Retinal pigment epithelial cell (primary cell): ENCODE measurements at regions not wholly inside any gene's neighbourhood (a gene's known extent, or its start where the extent isn't known, plus 50 kb on each side); places are given as distances from the start of the nearest gene placed in this dataset.
"Not testable (repeated sequence)": the region's sequence is repeated elsewhere in the genome, so short reads cannot be mapped to it uniquely, and the experiment has no call there.

Experiments used
- DNase-seq: peaks from one replicate; pipeline ENCODE4 v3.0.0-alpha.2; 2010; ENCODE audit warnings: low read depth
- H3K4me3 ChIP-seq: 2 replicates; pipeline ENCODE4 v1.5.1; 2011; ENCODE audit warnings: mild to moderate bottlenecking, low read length, control low read depth, moderate library complexity
- TF ChIP-seq, protein P1 (sequence below): conservative IDR thresholded peaks from 2 replicates; pipeline ENCODE4 v1.5.1; 2011; ENCODE audit warnings: low read depth, low read length, control low read depth, inconsistent platforms

DNA sequence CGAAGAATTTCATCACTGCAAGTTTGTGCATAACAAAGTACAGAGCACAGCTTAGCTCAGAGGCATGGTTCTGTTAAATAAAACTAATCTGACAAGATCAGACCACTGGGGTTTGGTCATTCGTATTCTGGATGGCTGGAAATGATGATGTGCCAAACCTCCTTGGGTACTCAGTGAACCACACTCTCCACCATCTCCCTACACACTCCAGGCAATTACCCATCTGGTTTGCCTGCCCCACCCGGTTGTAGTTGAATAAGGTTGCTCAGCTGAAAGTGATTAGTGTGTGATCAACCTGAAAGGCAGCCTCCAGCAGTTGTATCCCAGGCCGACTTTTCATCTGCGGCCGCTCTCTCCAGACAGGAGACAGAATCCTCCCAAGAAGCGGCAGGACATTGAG lies 371.4 kb downstream of the TLE1 start:
- peak; percentile 84 for DNase-seq
- H3K4me3 ChIP-seq = no peak overlapping the region
- TF ChIP-seq, protein P1, sequence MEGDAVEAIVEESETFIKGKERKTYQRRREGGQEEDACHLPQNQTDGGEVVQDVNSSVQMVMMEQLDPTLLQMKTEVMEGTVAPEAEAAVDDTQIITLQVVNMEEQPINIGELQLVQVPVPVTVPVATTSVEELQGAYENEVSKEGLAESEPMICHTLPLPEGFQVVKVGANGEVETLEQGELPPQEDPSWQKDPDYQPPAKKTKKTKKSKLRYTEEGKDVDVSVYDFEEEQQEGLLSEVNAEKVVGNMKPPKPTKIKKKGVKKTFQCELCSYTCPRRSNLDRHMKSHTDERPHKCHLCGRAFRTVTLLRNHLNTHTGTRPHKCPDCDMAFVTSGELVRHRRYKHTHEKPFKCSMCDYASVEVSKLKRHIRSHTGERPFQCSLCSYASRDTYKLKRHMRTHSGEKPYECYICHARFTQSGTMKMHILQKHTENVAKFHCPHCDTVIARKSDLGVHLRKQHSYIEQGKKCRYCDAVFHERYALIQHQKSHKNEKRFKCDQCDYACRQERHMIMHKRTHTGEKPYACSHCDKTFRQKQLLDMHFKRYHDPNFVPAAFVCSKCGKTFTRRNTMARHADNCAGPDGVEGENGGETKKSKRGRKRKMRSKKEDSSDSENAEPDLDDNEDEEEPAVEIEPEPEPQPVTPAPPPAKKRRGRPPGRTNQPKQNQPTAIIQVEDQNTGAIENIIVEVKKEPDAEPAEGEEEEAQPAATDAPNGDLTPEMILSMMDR = no peak

DNA sequence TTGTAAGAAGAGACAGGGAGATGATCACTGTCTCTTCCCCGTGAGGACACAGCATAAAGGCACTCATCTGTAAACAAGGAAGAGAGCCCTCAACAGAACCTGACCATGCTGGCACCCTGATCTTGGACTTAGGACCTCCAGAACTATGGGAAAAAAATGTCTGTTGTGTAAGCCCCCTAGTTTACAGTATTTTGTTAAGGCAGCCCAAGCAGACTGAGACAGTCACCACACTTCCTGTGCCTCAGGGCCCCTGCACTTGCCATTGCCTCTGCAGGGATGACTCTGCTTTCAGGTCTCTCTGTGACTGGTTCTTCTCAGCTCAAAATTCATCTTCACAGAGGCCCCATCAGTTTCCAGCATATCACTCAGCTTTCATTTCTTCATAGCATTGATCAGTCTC lies 372.1 kb downstream of the TLE1 start:
- H3K4me3 ChIP-seq = no peak overlapping the region
- DNase-seq = no peak
- TF ChIP-seq, protein P1 = no peak

DNA sequence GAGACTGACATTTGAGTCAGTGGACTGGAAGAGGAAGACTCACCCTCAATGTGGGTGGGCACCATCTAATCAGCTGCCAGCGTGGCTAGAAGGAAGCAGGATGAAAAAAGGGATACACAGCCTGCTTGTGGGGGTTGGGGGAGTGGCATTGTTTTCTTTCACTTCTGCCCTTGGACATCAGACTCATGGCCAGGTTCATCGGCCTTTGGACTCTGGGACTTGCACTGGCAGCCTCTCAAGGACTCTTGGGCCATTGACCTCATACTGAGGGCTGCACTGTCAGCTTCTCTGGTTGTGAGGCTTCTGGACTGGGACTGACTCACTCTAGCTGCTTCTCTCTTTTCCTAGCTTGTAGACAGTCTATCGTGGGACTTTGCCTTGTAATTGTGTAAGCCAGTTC lies 374.9 kb downstream of the TLE1 start:
- DNase-seq = no peak
- no peak overlapping the region for H3K4me3 ChIP-seq
- TF ChIP-seq, protein P1 = no peak

DNA sequence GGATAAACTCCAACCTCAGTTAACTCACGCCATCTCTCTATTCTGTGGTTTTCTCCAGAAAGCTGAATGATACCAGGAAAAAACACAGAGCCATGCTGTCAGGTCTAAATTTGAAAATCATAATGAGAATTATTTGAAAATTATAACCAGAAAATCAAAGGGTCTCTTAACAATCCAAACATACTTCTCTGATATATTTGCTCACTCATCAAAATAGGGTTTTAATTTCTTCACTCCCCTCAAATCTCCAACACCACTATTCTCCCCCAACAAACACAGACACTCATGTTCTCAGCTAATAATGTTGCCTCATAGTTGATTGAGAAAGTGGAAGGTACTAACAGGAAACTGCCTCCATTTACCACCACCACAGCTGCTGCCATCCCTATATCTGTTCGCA lies 375.5 kb downstream of the TLE1 start:
- DNase-seq = no peak
- H3K4me3 ChIP-seq = no peak overlapping the region
- TF ChIP-seq, protein P1 = no peak

DNA sequence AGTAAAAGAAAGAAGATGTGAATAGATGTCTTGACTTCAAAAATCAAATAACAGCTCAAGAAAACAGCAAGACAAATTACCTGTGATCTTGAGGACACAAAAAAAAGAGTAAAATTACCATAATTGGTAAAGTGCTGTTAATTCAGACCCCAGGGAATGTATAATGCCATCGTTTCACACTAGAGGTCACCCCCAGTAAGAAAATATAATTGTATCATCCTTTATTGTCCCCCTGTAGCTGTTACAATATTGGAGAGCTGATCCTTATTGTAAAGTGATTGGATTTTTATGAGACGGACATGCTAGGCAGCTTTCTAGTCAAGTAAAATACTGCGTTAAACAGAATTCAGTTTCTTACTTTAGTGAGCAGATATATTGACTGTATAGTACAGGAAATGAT lies 377.0 kb downstream of the TLE1 start:
- H3K4me3 ChIP-seq = no peak overlapping the region
- TF ChIP-seq, protein P1 = no peak
- DNase-seq = no peak

DNA sequence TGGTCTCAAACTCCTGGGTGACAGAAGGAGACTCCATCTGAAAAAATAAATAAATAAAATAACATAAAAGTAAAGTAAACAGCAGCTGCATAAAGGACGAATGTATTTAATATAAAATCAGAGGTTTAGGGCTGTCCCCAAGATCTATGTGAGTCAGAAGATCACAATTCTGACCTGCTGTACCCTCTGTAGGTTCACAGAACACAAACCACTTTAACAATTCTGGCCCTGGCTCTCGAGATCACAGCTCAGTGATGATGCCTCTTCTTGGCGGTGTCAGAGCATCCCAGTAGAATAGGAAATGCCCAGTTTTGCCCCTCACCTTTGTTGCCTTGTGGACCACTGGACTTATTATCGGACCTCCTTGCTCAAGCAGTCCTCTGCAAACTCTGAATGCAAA lies 380.9 kb downstream of the TLE1 start:
- H3K4me3 ChIP-seq = no peak overlapping the region
- no peak for DNase-seq
- TF ChIP-seq, protein P1 = no peak

DNA sequence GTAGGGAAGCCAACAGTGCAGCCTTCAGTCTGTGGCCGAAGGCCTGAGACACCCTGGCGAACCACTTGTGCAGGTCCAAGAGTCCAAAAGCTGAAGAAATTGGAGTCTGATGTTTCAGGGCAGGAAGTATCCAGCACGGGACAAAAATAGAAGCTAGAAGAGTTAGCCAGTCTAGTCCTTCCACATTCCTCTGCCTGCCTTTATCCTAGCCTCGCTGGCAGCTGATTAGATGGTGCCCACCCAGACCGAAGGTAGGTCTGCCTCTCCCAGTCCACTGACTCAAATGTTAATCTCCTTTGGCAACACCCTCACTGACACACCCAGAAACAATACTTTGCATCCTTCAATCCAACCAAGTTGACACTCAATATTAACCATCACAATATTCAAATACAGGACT lies 381.6 kb downstream of the TLE1 start:
- DNase-seq, H3K4me3 ChIP-seq: not testable (repeated sequence)
